Loucy (cell line): ENCODE measurements at regions not wholly inside any gene's neighbourhood (a gene's known extent, or its start where the extent isn't known, plus 50 kb on each side); places are given as distances from the start of the nearest gene placed in this dataset.

ENCODE experiments used
- EZH2phosphoT487 ChIP-seq: fragments of 200-600 bp; IDR thresholded peaks from 2 replicates; pipeline ENCODE4 v1.6.1; 2018; ENCODE audit warnings: antibody characterized with exemption, mild to moderate bottlenecking, moderate library complexity, borderline replicate concordance
- TF ChIP-seq, protein P1 (sequence below): fragments of 200-600 bp; sonication (generic); conservative IDR thresholded peaks from 2 replicates; pipeline ENCODE4 v1.5.1; 2014; ENCODE audit warnings: mild to moderate bottlenecking, antibody characterized with exemption, low read length

GRCh38 chr19:30120860-30121484, 178.9 kb downstream of the URI1 start:
- no peak for TF ChIP-seq EZH2phosphoT487
- TF ChIP-seq, protein P1, sequence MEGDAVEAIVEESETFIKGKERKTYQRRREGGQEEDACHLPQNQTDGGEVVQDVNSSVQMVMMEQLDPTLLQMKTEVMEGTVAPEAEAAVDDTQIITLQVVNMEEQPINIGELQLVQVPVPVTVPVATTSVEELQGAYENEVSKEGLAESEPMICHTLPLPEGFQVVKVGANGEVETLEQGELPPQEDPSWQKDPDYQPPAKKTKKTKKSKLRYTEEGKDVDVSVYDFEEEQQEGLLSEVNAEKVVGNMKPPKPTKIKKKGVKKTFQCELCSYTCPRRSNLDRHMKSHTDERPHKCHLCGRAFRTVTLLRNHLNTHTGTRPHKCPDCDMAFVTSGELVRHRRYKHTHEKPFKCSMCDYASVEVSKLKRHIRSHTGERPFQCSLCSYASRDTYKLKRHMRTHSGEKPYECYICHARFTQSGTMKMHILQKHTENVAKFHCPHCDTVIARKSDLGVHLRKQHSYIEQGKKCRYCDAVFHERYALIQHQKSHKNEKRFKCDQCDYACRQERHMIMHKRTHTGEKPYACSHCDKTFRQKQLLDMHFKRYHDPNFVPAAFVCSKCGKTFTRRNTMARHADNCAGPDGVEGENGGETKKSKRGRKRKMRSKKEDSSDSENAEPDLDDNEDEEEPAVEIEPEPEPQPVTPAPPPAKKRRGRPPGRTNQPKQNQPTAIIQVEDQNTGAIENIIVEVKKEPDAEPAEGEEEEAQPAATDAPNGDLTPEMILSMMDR, result no peak
